Jurkat, Clone E6-1 (cell line): ENCODE measurements at regions not wholly inside any gene's neighbourhood (a gene's known extent, or its start where the extent isn't known, plus 50 kb on each side); places are given as distances from the start of the nearest gene placed in this dataset.
A peak's percentile ranks its signal among the peaks of the same experiment; 100 is the strongest.

ENCODE experiments used
- DNase-seq: peaks from one replicate; pipeline ENCODE4 v3.0.0-alpha.2; 2011; ENCODE audit warnings: low read depth, low spot score
- H3K4me3 ChIP-seq: 2 replicates; pipeline ENCODE4 v1.5.1; 2011; ENCODE audit warnings: mild to moderate bottlenecking, low read length, control low read depth, moderate library complexity

GRCh38 chr1:81430955-81431623, 369.6 kb upstream of the ADGRL2 start:
- no peak overlapping the region for H3K4me3 ChIP-seq
- DNase-seq: no peak

GRCh38 chr1:81430236-81430938, 370.3 kb upstream of the ADGRL2 start:
- no peak overlapping the region for H3K4me3 ChIP-seq
- no peak for DNase-seq

GRCh38 chr1:81428998-81429397, 371.7 kb upstream of the ADGRL2 start:
- H3K4me3 ChIP-seq: no peak overlapping the region
- DNase-seq: no peak

GRCh38 chr1:81424816-81425215, 375.9 kb upstream of the ADGRL2 start:
- no peak for DNase-seq
- no peak overlapping the region for H3K4me3 ChIP-seq

- no peak overlapping the region for H3K4me3 ChIP-seq
- DNase-seq: no peak
Observed at GRCh38 chr1:81424061-81424460, 376.7 kb upstream of the ADGRL2 start.

- DNase-seq: no peak
- no peak overlapping the region for H3K4me3 ChIP-seq
Observed at GRCh38 chr1:81420760-81421159, 380.0 kb upstream of the ADGRL2 start.

- no peak overlapping the region for H3K4me3 ChIP-seq
- peak; percentile 5 for DNase-seq
Observed at GRCh38 chr1:81414488-81415015, 386.2 kb upstream of the ADGRL2 start.

- H3K4me3 ChIP-seq: no peak overlapping the region
- no peak for DNase-seq
Observed at GRCh38 chr1:81412954-81413353, 387.8 kb upstream of the ADGRL2 start.

- no peak for DNase-seq
- H3K4me3 ChIP-seq: no peak overlapping the region
Observed at GRCh38 chr1:81410941-81411340, 389.8 kb upstream of the ADGRL2 start.

GRCh38 chr1:81410351-81410750, 390.4 kb upstream of the ADGRL2 start:
- no peak for DNase-seq
- no peak overlapping the region for H3K4me3 ChIP-seq

GRCh38 chr1:81409780-81410274, 390.9 kb upstream of the ADGRL2 start:
- no peak overlapping the region for H3K4me3 ChIP-seq
- DNase-seq: no peak

GRCh38 chr1:81409262-81409661, 391.5 kb upstream of the ADGRL2 start:
- no peak overlapping the region for H3K4me3 ChIP-seq
- no peak for DNase-seq

GRCh38 chr1:81408419-81408818, 392.3 kb upstream of the ADGRL2 start:
- DNase-seq: no peak
- no peak overlapping the region for H3K4me3 ChIP-seq

GRCh38 chr1:81407000-81407821, 393.5 kb upstream of the ADGRL2 start:
- no peak for DNase-seq
- no peak overlapping the region for H3K4me3 ChIP-seq

- no peak for DNase-seq
- H3K4me3 ChIP-seq: no peak overlapping the region
Observed at GRCh38 chr1:81406292-81406999, 394.3 kb upstream of the ADGRL2 start.

- no peak for DNase-seq
- H3K4me3 ChIP-seq: no peak overlapping the region
Observed at GRCh38 chr1:81398041-81398440, 402.7 kb upstream of the ADGRL2 start.

GRCh38 chr1:81392526-81393226, 408.1 kb upstream of the ADGRL2 start:
- DNase-seq: no peak
- no peak overlapping the region for H3K4me3 ChIP-seq

- no peak for DNase-seq
- no peak overlapping the region for H3K4me3 ChIP-seq
Observed at GRCh38 chr1:81391125-81391828, 409.5 kb upstream of the ADGRL2 start.
